Peyer's patch (tissue), 4 donors: ENCODE measurements at regions not wholly inside any gene's neighbourhood (a gene's known extent, or its start where the extent isn't known, plus 50 kb on each side); places are given as distances from the start of the nearest gene placed in this dataset.

ENCODE experiments used
- DNase-seq, 3 donors: peaks; one replicate each; pipeline ENCODE4 v3.0.0-alpha.2; 2017 to 2019
- H3K27ac ChIP-seq, 4 donors: fragments of 200-600 bp; sonication (generic); one replicate each; pipeline ENCODE4 v1.5.1; 2016 to 2019
- H3K27me3 ChIP-seq, 2 donors: fragments of 200-600 bp; sonication (generic); one replicate each; pipeline ENCODE4 v1.5.1; 2019
- H3K36me3 ChIP-seq, 3 donors: fragments of 200-600 bp; sonication (generic); one replicate each; pipeline ENCODE4 v1.5.1; 2016 to 2019
- H3K4me1 ChIP-seq, 4 donors: fragments of 200-600 bp; sonication (generic); one replicate each; pipeline ENCODE4 v1.5.1; 2016 to 2019
- H3K4me3 ChIP-seq, 4 donors: fragments of 200-600 bp; sonication (generic); 1 replicate in 3 of 4; 2 replicates in 1 of 4; pipeline ENCODE4 v1.5.1; 2016 to 2019; ENCODE audit warnings: mild to moderate bottlenecking in 1 of 4
- H3K9me3 ChIP-seq, 4 donors: fragments of 200-600 bp; sonication (generic); one replicate each; pipeline ENCODE4 v1.5.1; 2016 to 2019; ENCODE audit warnings: mild to moderate bottlenecking in 1 of 4
- CTCF ChIP-seq, 6 experiments: fragments of 450-650 bp in 4 of 6; fragments of 200-600 bp in 2 of 6; sonication (generic) in 1 of 6; IDR thresholded peaks; one replicate each; pipeline ENCODE4 v1.5.1; 2017 to 2019; ENCODE audit warnings: antibody characterized with exemption in 6 of 6, mild to moderate bottlenecking in 3 of 6, moderate library complexity in 1 of 6
- POLR2A ChIP-seq, 2 donors: fragments of 450-650 bp; IDR thresholded peaks; one replicate each; pipeline ENCODE4 v1.5.1; 2017; ENCODE audit warnings: antibody characterized with exemption in 2 of 2, mild to moderate bottlenecking in 2 of 2, moderate library complexity in 2 of 2

- H3K27me3 ChIP-seq: no peaks in the 10 kb centered on the region
- H3K9me3 ChIP-seq: no peaks in the 10 kb centered on the region
- TF ChIP-seq POLR2A (IDR thresholded peaks at IDR 0.05) (no peak), CTCF (IDR thresholded peaks at IDR 0.05) (no peak)
- no peak for DNase-seq
- no peak overlapping the region for H3K4me3 ChIP-seq
- peaks cover 0 to 34% (median 0%) of the 10 kb centered on the region in 4 donors for H3K4me1 ChIP-seq
- H3K27ac ChIP-seq: no peak overlapping the region
- no peaks in the 10 kb centered on the region for H3K36me3 ChIP-seq
These were observed 99.2 kb upstream of the PITX1 start for GRCh38 chr5:135133181-135133580.

GRCh38 chr5:135131801-135132680 lies 98.0 kb upstream of the PITX1 start:
- Histone ChIP-seq H3K9me3 (no peaks in the 10 kb centered on the region), H3K4me3 (no peak overlapping the region), H3K36me3 (no peaks in the 10 kb centered on the region), H3K27me3 (no peaks in the 10 kb centered on the region), H3K27ac (peak overlapping the region in 1 of 4 donors; percentile 1), H3K4me1 (peaks cover 0 to 45% (median 2%) of the 10 kb centered on the region in 4 donors)
- DNase-seq: no peak
- TF ChIP-seq CTCF (IDR thresholded peaks at IDR 0.05) (no peak), POLR2A (IDR thresholded peaks at IDR 0.05) (no peak)

GRCh38 chr5:135130261-135131215 lies 96.5 kb upstream of the PITX1 start:
- no peaks in the 10 kb centered on the region for H3K27me3 ChIP-seq
- H3K27ac ChIP-seq: no peak overlapping the region
- H3K4me3 ChIP-seq: no peak overlapping the region
- H3K4me1 ChIP-seq: peaks cover 0 to 43% (median 2%) of the 10 kb centered on the region in 4 donors
- no peaks in the 10 kb centered on the region for H3K36me3 ChIP-seq
- no peaks in the 10 kb centered on the region for H3K9me3 ChIP-seq
- TF ChIP-seq POLR2A (IDR thresholded peaks at IDR 0.05): no peak
- no peak for TF ChIP-seq CTCF (IDR thresholded peaks at IDR 0.05)
- no peak for DNase-seq

GRCh38 chr5:135129307-135129706 lies 95.3 kb upstream of the PITX1 start:
- H3K9me3 ChIP-seq: no peaks in the 10 kb centered on the region
- no peak overlapping the region for H3K27ac ChIP-seq
- no peaks in the 10 kb centered on the region for H3K36me3 ChIP-seq
- peaks cover 0 to 31% (median 2%) of the 10 kb centered on the region in 4 donors for H3K4me1 ChIP-seq
- TF ChIP-seq CTCF (IDR thresholded peaks at IDR 0.05) (no peak), POLR2A (IDR thresholded peaks at IDR 0.05) (no peak)
- H3K27me3 ChIP-seq: no peaks in the 10 kb centered on the region
- no peak overlapping the region for H3K4me3 ChIP-seq
- DNase-seq: no peak

- H3K4me3 ChIP-seq: no peak overlapping the region
- H3K27ac ChIP-seq: peak overlapping the region in 1 of 4 donors; percentile 66
These were observed 94.3 kb upstream of the PITX1 start for GRCh38 chr5:135128361-135128760.

More at GRCh38 chr5:135128361-135128760, 94.3 kb upstream of the PITX1 start:
- Histone ChIP-seq H3K9me3 (no peaks in the 10 kb centered on the region), H3K27me3 (no peaks in the 10 kb centered on the region), H3K4me1 (peaks cover 0 to 26% (median 2%) of the 10 kb centered on the region in 4 donors), H3K36me3 (no peaks in the 10 kb centered on the region)
- TF ChIP-seq POLR2A (IDR thresholded peaks at IDR 0.05) (no peak), CTCF (IDR thresholded peaks at IDR 0.05) (no peak)
- no peak for DNase-seq
